ENCODE measurements at regions not wholly inside any gene's neighbourhood (a gene's known extent, or its start where the extent isn't known, plus 50 kb on each side); places are given as distances from the start of the nearest gene placed in this dataset.

- H3K9me3 ChIP-seq (ENCODE audit: control insufficient read depth, low read depth, low read length), result no peaks in the 10 kb centered on the region
- no peak overlapping the region for H3K23ac ChIP-seq (ENCODE audit: insufficient read length, low read depth, low read length)
- H3K79me1 ChIP-seq (ENCODE audit: insufficient read depth, low read depth, low read length, poor library complexity, severe bottlenecking), result no peaks in the 10 kb centered on the region
- no peak overlapping the region for H2BK20ac ChIP-seq (ENCODE audit: low read depth, low read length, poor library complexity, severe bottlenecking)
- no peak overlapping the region for H3K4ac ChIP-seq (ENCODE audit: low read depth, low read length)
- no peak overlapping the region for H2AK5ac ChIP-seq (ENCODE audit: insufficient read length, low read length)
- H3K4me1 Mint-ChIP-seq, result no peaks in the 10 kb centered on the region
- H3K4me3 Mint-ChIP-seq, result no peak overlapping the region
- no peak overlapping the region for H2BK5ac ChIP-seq (ENCODE audit: insufficient read length, low read length)
- no peak for DNase-seq
- no peaks in the 10 kb centered on the region for H3K4me1 ChIP-seq (ENCODE audit: insufficient read depth, low read length)
- H3K9me3 Mint-ChIP-seq, result no peaks in the 10 kb centered on the region
- H3K9ac ChIP-seq (ENCODE audit: extremely low read depth, insufficient read length, low read length), result no peak overlapping the region
- no peaks in the 10 kb centered on the region for H3K27me3 ChIP-seq (ENCODE audit: insufficient read depth, low read length)
- H4K5ac ChIP-seq (ENCODE audit: insufficient read length, low read depth, low read length), result no peak overlapping the region
- no peaks in the 10 kb centered on the region for H4K20me1 ChIP-seq (ENCODE audit: control insufficient read depth, insufficient read depth, insufficient read length)
- H2AFZ ChIP-seq (ENCODE audit: low read length), result no peak overlapping the region
- no peak overlapping the region for H4K8ac ChIP-seq (replicated peaks; ENCODE audit: insufficient read length, low read depth, low read length)
- no peaks in the 10 kb centered on the region for H3K23me2 ChIP-seq (ENCODE audit: insufficient read length, low read depth, low read length, poor library complexity, severe bottlenecking)
- no peak overlapping the region for H3K14ac ChIP-seq (ENCODE audit: insufficient read depth, low read length)
- no peaks in the 10 kb centered on the region for H3K36me3 Mint-ChIP-seq (ENCODE audit: insufficient read depth in 1 of 3, low read depth in 3 of 3)
- no peak overlapping the region for H4K91ac ChIP-seq (ENCODE audit: insufficient read length, low read depth, low read length)
- no peak overlapping the region for H2BK12ac ChIP-seq (ENCODE audit: insufficient read length, low read depth, low read length)
- H3K27ac ChIP-seq (ENCODE audit: insufficient read length, low read depth, low read length), result no peak overlapping the region
- H2BK120ac ChIP-seq (ENCODE audit: low read depth, low read length, poor library complexity, severe bottlenecking), result no peak overlapping the region
- no peaks in the 10 kb centered on the region for H3K79me2 ChIP-seq (ENCODE audit: insufficient read depth, low read length)
- no peak overlapping the region for H3K56ac ChIP-seq (ENCODE audit: insufficient read length, low read depth, low read length)
- no peak overlapping the region for H3K27ac Mint-ChIP-seq
- no CpG with 5 or more reads among the region's 1 CpG for WGBS (ENCODE audit: extremely low coverage, insufficient read length, low lambda C conversion rate)
- peaks cover 4% of the 10 kb centered on the region for H3K27me3 Mint-ChIP-seq (ENCODE audit: low read depth)
- H3K4me2 ChIP-seq (ENCODE audit: insufficient read depth, insufficient read length, low read length), result no peak overlapping the region
- no peak overlapping the region for H3T11ph ChIP-seq (ENCODE audit: low read length)
- H3K18ac ChIP-seq (ENCODE audit: insufficient read length, low read depth, low read length), result no peak overlapping the region
- TF ChIP-seq, protein P1, sequence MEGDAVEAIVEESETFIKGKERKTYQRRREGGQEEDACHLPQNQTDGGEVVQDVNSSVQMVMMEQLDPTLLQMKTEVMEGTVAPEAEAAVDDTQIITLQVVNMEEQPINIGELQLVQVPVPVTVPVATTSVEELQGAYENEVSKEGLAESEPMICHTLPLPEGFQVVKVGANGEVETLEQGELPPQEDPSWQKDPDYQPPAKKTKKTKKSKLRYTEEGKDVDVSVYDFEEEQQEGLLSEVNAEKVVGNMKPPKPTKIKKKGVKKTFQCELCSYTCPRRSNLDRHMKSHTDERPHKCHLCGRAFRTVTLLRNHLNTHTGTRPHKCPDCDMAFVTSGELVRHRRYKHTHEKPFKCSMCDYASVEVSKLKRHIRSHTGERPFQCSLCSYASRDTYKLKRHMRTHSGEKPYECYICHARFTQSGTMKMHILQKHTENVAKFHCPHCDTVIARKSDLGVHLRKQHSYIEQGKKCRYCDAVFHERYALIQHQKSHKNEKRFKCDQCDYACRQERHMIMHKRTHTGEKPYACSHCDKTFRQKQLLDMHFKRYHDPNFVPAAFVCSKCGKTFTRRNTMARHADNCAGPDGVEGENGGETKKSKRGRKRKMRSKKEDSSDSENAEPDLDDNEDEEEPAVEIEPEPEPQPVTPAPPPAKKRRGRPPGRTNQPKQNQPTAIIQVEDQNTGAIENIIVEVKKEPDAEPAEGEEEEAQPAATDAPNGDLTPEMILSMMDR (conservative IDR thresholded peaks at IDR 0.05), result no peak
- no peak overlapping the region for H2BK15ac ChIP-seq (ENCODE audit: low read depth, low read length)
These were observed 275.5 kb upstream of the TAS2R1 start for GRCh38 chr5:9905661-9906060.
